ENCODE measurements at regions not wholly inside any gene's neighbourhood (a gene's known extent, or its start where the extent isn't known, plus 50 kb on each side); places are given as distances from the start of the nearest gene placed in this dataset.

- DNase-seq (ENCODE audit: low read depth), result no peak
Observed at GRCh38 chr15:25181293-25182097, 226.7 kb downstream of the SNRPN start.

- no peak for DNase-seq (ENCODE audit: low read depth)
Observed at GRCh38 chr15:25182098-25182478, 227.3 kb downstream of the SNRPN start.

GRCh38 chr15:25182736-25183445, 228.1 kb downstream of the SNRPN start:
- no peak for DNase-seq (ENCODE audit: low read depth)

- no peak for DNase-seq (ENCODE audit: low read depth)
Observed at GRCh38 chr15:25183581-25184251, 228.9 kb downstream of the SNRPN start.

GRCh38 chr15:25184356-25185155, 229.8 kb downstream of the SNRPN start:
- no peak for DNase-seq (ENCODE audit: low read depth)

GRCh38 chr15:25185156-25185710, 230.4 kb downstream of the SNRPN start:
- no peak for DNase-seq (ENCODE audit: low read depth)

GRCh38 chr15:25185791-25186190, 231.0 kb downstream of the SNRPN start:
- DNase-seq (ENCODE audit: low read depth), result no peak

GRCh38 chr15:25186411-25186810, 231.6 kb downstream of the SNRPN start:
- DNase-seq (ENCODE audit: low read depth), result no peak

- DNase-seq (ENCODE audit: low read depth), result no peak
Observed at GRCh38 chr15:25186906-25187645, 232.3 kb downstream of the SNRPN start.

GRCh38 chr15:25188051-25188450, 233.3 kb downstream of the SNRPN start:
- no peak for DNase-seq (ENCODE audit: low read depth)

- no peak for DNase-seq (ENCODE audit: low read depth)
Observed at GRCh38 chr15:25188551-25189101, 233.8 kb downstream of the SNRPN start.

- no peak for DNase-seq (ENCODE audit: low read depth)
Observed at GRCh38 chr15:25189551-25189950, 234.8 kb downstream of the SNRPN start.

- DNase-seq (ENCODE audit: low read depth), result no peak
Observed at GRCh38 chr15:25192651-25193050, 237.9 kb downstream of the SNRPN start.

- no peak for DNase-seq (ENCODE audit: low read depth)
Observed at GRCh38 chr15:25207369-25207768, 231.5 kb downstream of the UBE3A start.

- DNase-seq (ENCODE audit: low read depth), result no peak
Observed at GRCh38 chr15:25208735-25209134, 230.1 kb downstream of the UBE3A start.

GRCh38 chr15:25220834-25221233, 218.0 kb downstream of the UBE3A start:
- DNase-seq (ENCODE audit: low read depth), result no peak

- DNase-seq (ENCODE audit: low read depth), result no peak
Observed at GRCh38 chr15:25224396-25224795, 214.4 kb downstream of the UBE3A start.

- DNase-seq (ENCODE audit: low read depth), result no peak
Observed at GRCh38 chr15:25226360-25226759, 212.5 kb downstream of the UBE3A start.

GRCh38 chr15:25228261-25228660, 210.6 kb downstream of the UBE3A start:
- DNase-seq (ENCODE audit: low read depth), result no peak

GRCh38 chr15:25230442-25230841, 208.4 kb downstream of the UBE3A start:
- DNase-seq (ENCODE audit: low read depth), result no peak
